Mesothelial cell of epicardium (in vitro differentiated cells): ENCODE measurements at regions not wholly inside any gene's neighbourhood (a gene's known extent, or its start where the extent isn't known, plus 50 kb on each side); places are given as distances from the start of the nearest gene placed in this dataset.

Experiments used
- DNase-seq, 2 experiments: peaks; one replicate each; pipeline ENCODE4 v3.0.0; 2021; ENCODE audit warnings: low spot score in 2 of 2; ENCODE audit not compliant: unreplicated experiment in 2 of 2
- H3K27ac Mint-ChIP-seq: 2 replicates; pipeline ENCODE4 v1.8.0; 2021; ENCODE audit warnings: mixed read lengths
- H3K27me3 Mint-ChIP-seq: 2 replicates; pipeline ENCODE4 v1.8.0; 2021; ENCODE audit warnings: low read depth, mixed read lengths
- H3K36me3 Mint-ChIP-seq: 2 replicates; pipeline ENCODE4 v1.8.0; 2021; ENCODE audit warnings: mixed read lengths
- H3K4me1 Mint-ChIP-seq: 2 replicates; pipeline ENCODE4 v1.8.0; 2021; ENCODE audit warnings: mixed read lengths
- H3K4me3 Mint-ChIP-seq: 2 replicates; pipeline ENCODE4 v1.8.0; 2021; ENCODE audit warnings: mild to moderate bottlenecking, moderate library complexity, mixed read lengths
- H3K9me3 Mint-ChIP-seq: 2 replicates; pipeline ENCODE4 v1.8.0; 2021; ENCODE audit warnings: mixed read lengths
- TF ChIP-seq, protein P1 (sequence below): fragments of 200-600 bp; sonication (generic); IDR thresholded peaks from one replicate; pipeline ENCODE4 v1.5.0; 2021; ENCODE audit warnings: antibody characterized with exemption; ENCODE audit not compliant: unreplicated experiment

DNA sequence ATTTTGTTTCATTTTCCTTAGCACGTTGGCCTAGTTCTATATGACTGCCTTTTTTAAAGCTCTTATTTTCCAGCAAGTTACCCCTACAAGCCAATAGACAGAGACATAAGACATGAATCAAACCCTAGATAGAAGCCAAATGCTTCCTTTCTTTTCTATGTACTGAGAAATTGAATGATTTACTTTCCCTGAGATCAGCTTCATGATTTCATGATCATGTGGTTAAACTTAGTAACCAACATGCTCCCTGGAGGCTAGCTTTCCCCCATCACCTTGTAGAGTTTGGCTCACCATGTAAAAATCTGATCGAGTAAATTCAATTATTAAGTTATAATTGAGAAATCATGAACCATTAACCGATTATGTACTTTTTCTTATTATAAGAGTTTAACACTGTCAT is 148.1 kb upstream of the LRIG3 start:
- no peak for DNase-seq
- peaks cover 44% of the 10 kb centered on the region for H3K4me1 Mint-ChIP-seq
- no peak overlapping the region for H3K4me3 Mint-ChIP-seq
- no peak overlapping the region for H3K27ac Mint-ChIP-seq
- no peaks in the 10 kb centered on the region for H3K9me3 Mint-ChIP-seq
- H3K36me3 Mint-ChIP-seq: no peaks in the 10 kb centered on the region
- no peaks in the 10 kb centered on the region for H3K27me3 Mint-ChIP-seq
- TF ChIP-seq, protein P1, sequence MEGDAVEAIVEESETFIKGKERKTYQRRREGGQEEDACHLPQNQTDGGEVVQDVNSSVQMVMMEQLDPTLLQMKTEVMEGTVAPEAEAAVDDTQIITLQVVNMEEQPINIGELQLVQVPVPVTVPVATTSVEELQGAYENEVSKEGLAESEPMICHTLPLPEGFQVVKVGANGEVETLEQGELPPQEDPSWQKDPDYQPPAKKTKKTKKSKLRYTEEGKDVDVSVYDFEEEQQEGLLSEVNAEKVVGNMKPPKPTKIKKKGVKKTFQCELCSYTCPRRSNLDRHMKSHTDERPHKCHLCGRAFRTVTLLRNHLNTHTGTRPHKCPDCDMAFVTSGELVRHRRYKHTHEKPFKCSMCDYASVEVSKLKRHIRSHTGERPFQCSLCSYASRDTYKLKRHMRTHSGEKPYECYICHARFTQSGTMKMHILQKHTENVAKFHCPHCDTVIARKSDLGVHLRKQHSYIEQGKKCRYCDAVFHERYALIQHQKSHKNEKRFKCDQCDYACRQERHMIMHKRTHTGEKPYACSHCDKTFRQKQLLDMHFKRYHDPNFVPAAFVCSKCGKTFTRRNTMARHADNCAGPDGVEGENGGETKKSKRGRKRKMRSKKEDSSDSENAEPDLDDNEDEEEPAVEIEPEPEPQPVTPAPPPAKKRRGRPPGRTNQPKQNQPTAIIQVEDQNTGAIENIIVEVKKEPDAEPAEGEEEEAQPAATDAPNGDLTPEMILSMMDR: no peak

DNA sequence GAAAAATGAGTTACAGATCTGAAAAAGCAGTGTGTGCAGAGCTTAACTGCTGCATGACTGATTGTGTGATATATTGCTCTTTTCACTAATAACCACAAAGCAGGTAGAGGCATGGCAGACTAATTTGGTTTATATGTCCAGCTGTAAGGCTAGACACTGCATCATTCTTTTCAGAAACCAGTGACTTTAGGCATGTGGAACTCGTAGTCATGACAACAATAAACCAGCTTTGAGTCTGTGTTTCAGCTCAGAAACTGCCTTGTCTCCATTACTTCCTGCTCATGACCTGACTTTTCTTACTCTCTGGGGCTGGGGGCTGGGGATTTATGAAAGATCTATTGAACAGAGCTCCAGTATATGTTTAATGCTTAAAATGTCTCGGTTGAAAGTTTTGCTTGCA is 146.8 kb upstream of the LRIG3 start:
- Mint-ChIP-seq H3K27ac (peak overlapping the region; percentile 70), H3K27me3 (no peaks in the 10 kb centered on the region), H3K4me3 (no peak overlapping the region), H3K4me1 (peaks cover 37% of the 10 kb centered on the region), H3K9me3 (no peaks in the 10 kb centered on the region), H3K36me3 (no peaks in the 10 kb centered on the region)
- no peak for DNase-seq
- TF ChIP-seq, protein P1: no peak

DNA sequence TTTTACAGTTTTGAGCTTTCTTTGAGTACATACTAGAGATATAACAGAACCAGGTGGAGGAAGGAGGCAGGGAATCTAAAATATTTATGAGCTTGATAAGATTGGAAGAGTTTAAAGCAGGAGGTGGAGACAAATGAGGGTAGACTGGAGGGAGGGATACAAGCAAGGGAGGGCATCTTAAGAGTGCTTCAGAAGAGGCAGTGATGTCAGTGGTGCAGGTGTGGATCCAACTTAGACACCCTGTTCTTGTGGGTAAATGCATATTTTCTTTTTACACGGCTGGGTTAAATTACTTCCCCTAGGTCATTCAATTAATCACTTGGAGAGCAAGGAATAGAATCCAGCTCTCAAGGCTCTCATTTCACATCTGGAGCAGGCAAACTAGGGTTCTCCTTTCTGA is 146.1 kb upstream of the LRIG3 start:
- TF ChIP-seq, protein P1: no peak
- no peaks in the 10 kb centered on the region for H3K9me3 Mint-ChIP-seq
- peaks cover 32% of the 10 kb centered on the region for H3K4me1 Mint-ChIP-seq
- no peak for DNase-seq
- no peak overlapping the region for H3K4me3 Mint-ChIP-seq
- H3K27ac Mint-ChIP-seq: peak overlapping the region; percentile 64
- no peaks in the 10 kb centered on the region for H3K27me3 Mint-ChIP-seq
- no peaks in the 10 kb centered on the region for H3K36me3 Mint-ChIP-seq

DNA sequence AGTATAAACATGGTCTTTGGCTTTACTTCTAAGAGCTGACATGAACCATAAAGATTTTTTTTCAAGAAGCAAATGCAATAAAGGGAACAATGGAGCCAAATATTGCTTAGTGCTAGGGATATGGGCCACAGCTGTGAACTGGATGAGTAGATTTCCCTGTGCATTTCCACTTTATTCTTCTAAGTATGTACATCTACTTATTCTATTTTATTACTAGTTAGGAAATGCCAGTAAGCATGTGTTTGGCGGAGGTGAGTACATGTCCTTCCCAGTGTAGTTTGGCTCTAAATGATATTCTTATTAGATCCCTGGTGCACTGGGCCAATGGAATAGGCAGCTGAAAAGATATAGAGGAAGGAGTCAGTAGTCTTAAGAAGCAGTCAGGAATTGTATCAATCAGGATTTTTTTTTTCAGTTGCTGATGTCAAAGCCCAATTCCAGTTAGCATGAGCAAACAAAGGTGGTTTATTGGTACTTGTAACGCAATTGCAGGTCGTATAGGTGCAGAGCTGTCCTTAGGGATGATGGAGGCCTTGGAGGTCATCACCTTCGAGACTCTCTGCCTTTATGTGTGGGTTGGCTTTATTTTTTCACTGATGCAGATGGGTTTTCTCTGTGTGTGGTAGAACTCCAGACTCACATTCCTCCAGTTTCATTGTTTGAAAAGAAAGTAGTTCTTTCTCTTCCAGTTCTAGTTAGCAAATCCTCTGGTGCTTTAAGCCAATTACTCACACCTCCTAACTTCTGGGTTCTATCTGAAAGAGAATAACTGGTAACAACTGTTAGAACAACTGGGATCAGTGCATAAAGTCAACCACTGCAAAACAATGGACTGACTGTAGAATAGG is 139.0 kb upstream of the LRIG3 start:
- no peaks in the 10 kb centered on the region for H3K9me3 Mint-ChIP-seq
- no peak for DNase-seq
- no peaks in the 10 kb centered on the region for H3K4me1 Mint-ChIP-seq
- TF ChIP-seq, protein P1: no peak
- no peak overlapping the region for H3K27ac Mint-ChIP-seq
- no peaks in the 10 kb centered on the region for H3K27me3 Mint-ChIP-seq
- H3K4me3 Mint-ChIP-seq: no peak overlapping the region
- H3K36me3 Mint-ChIP-seq: no peaks in the 10 kb centered on the region

DNA sequence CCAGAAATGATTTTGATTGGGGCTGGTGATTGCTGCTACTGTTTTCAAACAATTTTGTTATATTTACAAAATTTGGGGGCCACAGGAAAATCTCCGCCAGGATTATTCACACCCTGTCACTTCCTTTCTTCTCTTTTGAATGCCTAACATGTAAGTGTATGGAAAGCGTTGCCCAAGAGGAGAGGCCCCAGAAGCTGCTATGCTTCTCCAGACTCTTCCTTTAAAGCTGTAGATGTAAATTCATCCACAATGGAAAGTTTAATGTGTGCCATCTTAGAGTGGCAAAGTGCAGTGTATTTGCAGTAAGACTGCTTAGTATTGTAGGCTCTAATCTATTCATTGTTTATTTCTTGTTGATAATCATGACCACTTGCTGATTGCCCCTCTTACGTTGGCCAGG is 136.7 kb upstream of the LRIG3 start:
- DNase-seq: no peak
- no peaks in the 10 kb centered on the region for H3K27me3 Mint-ChIP-seq
- no peaks in the 10 kb centered on the region for H3K4me1 Mint-ChIP-seq
- H3K36me3 Mint-ChIP-seq: no peaks in the 10 kb centered on the region
- H3K9me3 Mint-ChIP-seq: no peaks in the 10 kb centered on the region
- H3K4me3 Mint-ChIP-seq: no peak overlapping the region
- TF ChIP-seq, protein P1: no peak
- no peak overlapping the region for H3K27ac Mint-ChIP-seq
